GM21423 (cell line): ENCODE measurements at regions not wholly inside any gene's neighbourhood (a gene's known extent, or its start where the extent isn't known, plus 50 kb on each side); places are given as distances from the start of the nearest gene placed in this dataset.

Source experiments
- ATAC-seq: cut with Tn5 transposase; IDR thresholded peaks from one replicate; pipeline ENCODE4 v1.9.1; 2021; ENCODE audit warnings: mild to moderate bottlenecking, moderate library complexity; ENCODE audit not compliant: unreplicated experiment

GRCh38 chr3:56985878-56986277, 74.6 kb upstream of the SPATA12 start:
- ATAC-seq: no peak

- ATAC-seq: no peak
Measured at GRCh38 chr3:56985460-56985859, 75.0 kb upstream of the SPATA12 start.

- no peak for ATAC-seq
Measured at GRCh38 chr3:56983427-56983826, 77.0 kb upstream of the SPATA12 start.

GRCh38 chr3:56981445-56982230, 78.8 kb upstream of the SPATA12 start:
- no peak for ATAC-seq

GRCh38 chr3:56980798-56981390, 79.6 kb upstream of the SPATA12 start:
- no peak for ATAC-seq

- ATAC-seq: no peak
Measured at GRCh38 chr3:56980243-56980642, 80.2 kb upstream of the SPATA12 start.

- no peak for ATAC-seq
Measured at GRCh38 chr3:56979791-56980190, 80.7 kb upstream of the SPATA12 start.

GRCh38 chr3:56977561-56977889, 82.9 kb upstream of the SPATA12 start:
- ATAC-seq: no peak

- ATAC-seq: no peak
Measured at GRCh38 chr3:56976651-56977560, 83.6 kb upstream of the SPATA12 start.

GRCh38 chr3:56975567-56975966, 84.9 kb upstream of the SPATA12 start:
- no peak for ATAC-seq

- no peak for ATAC-seq
Measured at GRCh38 chr3:56974247-56974930, 86.1 kb upstream of the SPATA12 start.

- ATAC-seq: no peak
Measured at GRCh38 chr3:56971816-56972215, 88.6 kb upstream of the SPATA12 start.

- ATAC-seq: no peak
Measured at GRCh38 chr3:56971261-56971660, 89.2 kb upstream of the SPATA12 start.

- ATAC-seq: no peak
Measured at GRCh38 chr3:56970461-56970879, 90.0 kb upstream of the SPATA12 start.

GRCh38 chr3:56969851-56970250, 90.6 kb upstream of the SPATA12 start:
- no peak for ATAC-seq

GRCh38 chr3:56966509-56966908, 94.0 kb upstream of the SPATA12 start:
- ATAC-seq: no peak

- ATAC-seq: no peak
Measured at GRCh38 chr3:56966104-56966503, 94.4 kb upstream of the SPATA12 start.

- ATAC-seq: no peak
Measured at GRCh38 chr3:56962922-56963321, 97.5 kb upstream of the SPATA12 start.

- no peak for ATAC-seq
Measured at GRCh38 chr3:56962206-56962605, 98.3 kb upstream of the SPATA12 start.

GRCh38 chr3:56960234-56960917, 100.1 kb upstream of the SPATA12 start:
- no peak for ATAC-seq

- no peak for ATAC-seq
Measured at GRCh38 chr3:56958879-56959278, 101.6 kb upstream of the SPATA12 start.
